Lung (tissue), 11 donors: ENCODE measurements at regions not wholly inside any gene's neighbourhood (a gene's known extent, or its start where the extent isn't known, plus 50 kb on each side); places are given as distances from the start of the nearest gene placed in this dataset.

Experiments
- ATAC-seq: fragments of 200-7000 bp; cut with Tn5 transposase; one replicate; pipeline ENCODE4 v1.9.1; 2020; ENCODE audit warnings: moderate number of reproducible peaks; ENCODE audit not compliant: insufficient read depth, low FRiP score
- DNase-seq, 3 donors: peaks; one replicate each; pipeline ENCODE4 v3.0.0-alpha.2; 2013 to 2017
- H3K27ac ChIP-seq, 2 donors: one replicate each; pipeline ENCODE4 v1.5.1; 2013; ENCODE audit warnings: mild to moderate bottlenecking in 2 of 2, moderate library complexity in 2 of 2, control low read depth in 1 of 2, inconsistent platforms in 1 of 2, low read depth in 1 of 2, low read length in 1 of 2
- H3K27me3 ChIP-seq, 3 donors: one replicate each; pipeline ENCODE4 v1.5.1; 2013; ENCODE audit warnings: low read length in 2 of 3; ENCODE audit not compliant: control insufficient read depth in 3 of 3, insufficient read depth in 3 of 3
- H3K36me3 ChIP-seq, 4 donors: one replicate each; pipeline ENCODE4 v1.5.1; 2013; ENCODE audit warnings: low read length in 4 of 4, mild to moderate bottlenecking in 1 of 4, moderate library complexity in 1 of 4; ENCODE audit not compliant: control insufficient read depth in 4 of 4, insufficient read depth in 4 of 4
- H3K4me1 ChIP-seq, 5 donors: one replicate each; pipeline ENCODE4 v1.5.1; 2013; ENCODE audit warnings: low read length in 5 of 5, mild to moderate bottlenecking in 2 of 5, moderate library complexity in 1 of 5; ENCODE audit not compliant: control insufficient read depth in 5 of 5, insufficient read depth in 5 of 5
- H3K4me3 ChIP-seq: one replicate; pipeline ENCODE4 v1.5.1; 2013; ENCODE audit warnings: mild to moderate bottlenecking, control low read depth, moderate library complexity
- H3K9ac ChIP-seq, 2 donors: one replicate each; pipeline ENCODE4 v1.5.1; 2013; ENCODE audit warnings: low read length in 2 of 2, control low read depth in 1 of 2; ENCODE audit not compliant: insufficient read depth in 1 of 2
- H3K9me3 ChIP-seq, 4 donors: one replicate each; pipeline ENCODE4 v1.5.1; 2013; ENCODE audit warnings: low read length in 3 of 4, mild to moderate bottlenecking in 1 of 4, moderate library complexity in 1 of 4; ENCODE audit not compliant: control insufficient read depth in 4 of 4, insufficient read depth in 3 of 4
- CTCF ChIP-seq: IDR thresholded peaks from 2 replicates; pipeline ENCODE4 v1.5.1; 2012; ENCODE audit warnings: mild to moderate bottlenecking; ENCODE audit errors: control extremely low read depth, extremely low read depth
- WGBS, 2 donors: extraction: QIAGEN DNeasy Blood & Tissue Kit; methylation state at CpG; one replicate each; pipeline ENCODE4 v1.1.7; 2013; 5-methylcytosine and 5-hydroxymethylcytosine counted together
- donor health status: control.
- donor health status: control.
- donor health status: Bipolar disorder and iron deficiency.
- donor health status: healthy.
- donor health status: DM: yes; HTN: yes; CAD: no.

- H3K9ac ChIP-seq: no peak overlapping the region
- ATAC-seq (no peak), DNase-seq (no peak)
- H3K9me3 ChIP-seq: no peaks in the 10 kb centered on the region
- H3K27me3 ChIP-seq: no peaks in the 10 kb centered on the region
- H3K4me3 ChIP-seq: no peak overlapping the region
- H3K36me3 ChIP-seq: no peaks in the 10 kb centered on the region
- no peak for TF ChIP-seq CTCF
- no peak overlapping the region for H3K27ac ChIP-seq
- peaks cover 1 to 18% (median 7%) of the 10 kb centered on the region in 5 donors for H3K4me1 ChIP-seq
Measured at GRCh38 chr6:139988685-139989084, 614.2 kb upstream of the CITED2 start.

GRCh38 chr6:139987091-139987490 lies 612.6 kb upstream of the CITED2 start:
- no peaks in the 10 kb centered on the region for H3K9me3 ChIP-seq
- no peak for ATAC-seq
- no peak overlapping the region for H3K4me3 ChIP-seq
- no peaks in the 10 kb centered on the region for H3K36me3 ChIP-seq
- H3K9ac ChIP-seq: no peak overlapping the region
- H3K27me3 ChIP-seq: no peaks in the 10 kb centered on the region
- H3K4me1 ChIP-seq: peaks cover 1 to 32% (median 18%) of the 10 kb centered on the region in 5 donors
- H3K27ac ChIP-seq: no peak overlapping the region
- TF ChIP-seq CTCF: no peak
- DNase-seq: no peak

GRCh38 chr6:139985236-139985815 lies 610.9 kb upstream of the CITED2 start:
- no peaks in the 10 kb centered on the region for H3K36me3 ChIP-seq
- ATAC-seq: no peak
- TF ChIP-seq CTCF: no peak
- no peak overlapping the region for H3K4me3 ChIP-seq
- H3K27me3 ChIP-seq: no peaks in the 10 kb centered on the region
- DNase-seq: no peak
- H3K4me1 ChIP-seq: peaks cover 0 to 29% (median 16%) of the 10 kb centered on the region in 5 donors
- H3K9me3 ChIP-seq: no peaks in the 10 kb centered on the region
- H3K9ac ChIP-seq: no peak overlapping the region
- H3K27ac ChIP-seq: no peak overlapping the region

GRCh38 chr6:139984317-139984716 lies 609.9 kb upstream of the CITED2 start:
- no peaks in the 10 kb centered on the region for H3K9me3 ChIP-seq
- WGBS, 2 donors: 94 to 97% methylated on average over 6 of the region's 6 CpGs
- peaks cover 0 to 24% (median 16%) of the 10 kb centered on the region in 5 donors for H3K4me1 ChIP-seq
- DNase-seq (no peak), ATAC-seq (no peak)
- H3K9ac ChIP-seq: no peak overlapping the region
- peak overlapping the region; percentile 18 to 43 for H3K27ac ChIP-seq
- H3K27me3 ChIP-seq: no peaks in the 10 kb centered on the region
- no peak overlapping the region for H3K4me3 ChIP-seq
- TF ChIP-seq CTCF: no peak
- no peaks in the 10 kb centered on the region for H3K36me3 ChIP-seq
